ENCODE measurements at regions not wholly inside any gene's neighbourhood (a gene's known extent, or its start where the extent isn't known, plus 50 kb on each side); places are given as distances from the start of the nearest gene placed in this dataset.

GRCh38 chr4:158065603-158066002 lies 107.2 kb downstream of the GASK1B start (continued):
- TF ChIP-seq ZBTB11 (CRISPR knock-in tag; IDR thresholded peaks at IDR 0.05), result no peak

- H3K36me3 ChIP-seq (ENCODE audit: control insufficient read depth in 2 of 2, insufficient read depth in 2 of 2, low read length in 1 of 2), result no peaks in the 10 kb centered on the region
- intact Hi-C loops (cut with micrococcal nuclease; ENCODE audit: unreplicated experiment) (no loop called here), in situ Hi-C loops (cut with MboI) (no loop called here)
- ChIA-PET RAD21 (ENCODE audit: unreplicated experiment) (no interaction called here), CTCF (no interaction called here), POLR2A (no interaction called here), SMC1A (ENCODE audit: uncharacterized antibody, unreplicated experiment) (no interaction called here)
- FAIRE-seq, result no peak
- no peaks in the 10 kb centered on the region for H3K9me3 ChIP-seq (replicated peaks; ENCODE audit: control insufficient read depth, insufficient read depth, low read length)
- no peak overlapping the region for H3K9ac ChIP-seq (ENCODE audit: control insufficient read depth, insufficient read depth, low read length)
- no peaks in the 10 kb centered on the region for H3K79me2 ChIP-seq (ENCODE audit: control insufficient read depth, insufficient read depth, low read length)
- H3K4me3 ChIP-seq, result no peak overlapping the region
- H3K4me2 ChIP-seq (ENCODE audit: control insufficient read depth, insufficient read depth), result no peak overlapping the region
- DNase-seq (ENCODE audit: low read depth, low spot score), result no peak
- H3K27me3 ChIP-seq (replicated peaks in 1 of 2; ENCODE audit: control insufficient read depth in 2 of 2, insufficient read depth in 2 of 2, low read length in 1 of 2), result no peaks in the 10 kb centered on the region
- no peak overlapping the region for H3K27ac ChIP-seq (ENCODE audit: control insufficient read depth, insufficient read depth)
- no TSS peak for BruUV-seq (replicated peaks)
- TF ChIP-seq ZNF274 (IDR thresholded peaks at IDR 0.05; ENCODE audit: insufficient read depth, insufficient read length) (no peak), CREM (IDR thresholded peaks at IDR 0.05; ENCODE audit: low read depth) (no peak), CBX5 (IDR thresholded peaks at IDR 0.05; ENCODE audit: low read depth) (no peak), SPI1 (IDR thresholded peaks at IDR 0.05; ENCODE audit: borderline replicate concordance, insufficient read depth, low read depth, low read length) (no peak), IKZF2 (IDR thresholded peaks at IDR 0.05) (no peak)
- TF ChIP-seq, protein P1, sequence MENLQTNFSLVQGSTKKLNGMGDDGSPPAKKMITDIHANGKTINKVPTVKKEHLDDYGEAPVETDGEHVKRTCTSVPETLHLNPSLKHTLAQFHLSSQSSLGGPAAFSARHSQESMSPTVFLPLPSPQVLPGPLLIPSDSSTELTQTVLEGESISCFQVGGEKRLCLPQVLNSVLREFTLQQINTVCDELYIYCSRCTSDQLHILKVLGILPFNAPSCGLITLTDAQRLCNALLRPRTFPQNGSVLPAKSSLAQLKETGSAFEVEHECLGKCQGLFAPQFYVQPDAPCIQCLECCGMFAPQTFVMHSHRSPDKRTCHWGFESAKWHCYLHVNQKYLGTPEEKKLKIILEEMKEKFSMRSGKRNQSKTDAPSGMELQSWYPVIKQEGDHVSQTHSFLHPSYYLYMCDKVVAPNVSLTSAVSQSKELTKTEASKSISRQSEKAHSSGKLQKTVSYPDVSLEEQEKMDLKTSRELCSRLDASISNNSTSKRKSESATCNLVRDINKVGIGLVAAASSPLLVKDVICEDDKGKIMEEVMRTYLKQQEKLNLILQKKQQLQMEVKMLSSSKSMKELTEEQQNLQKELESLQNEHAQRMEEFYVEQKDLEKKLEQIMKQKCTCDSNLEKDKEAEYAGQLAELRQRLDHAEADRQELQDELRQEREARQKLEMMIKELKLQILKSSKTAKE (IDR thresholded peaks at IDR 0.05; ENCODE audit: low read depth, poor library complexity, severe bottlenecking), result no peak
- no peak for ATAC-seq
- no peaks in the 10 kb centered on the region for H4K20me1 ChIP-seq (ENCODE audit: control insufficient read depth, insufficient read depth)
- 11% methylated on average over 3 of the region's 3 CpGs for WGBS (ENCODE audit: insufficient coverage, insufficient replicate concordance, low lambda C conversion rate, missing lambda C conversion rate)
- no peak overlapping the region for H2AFZ ChIP-seq (ENCODE audit: control insufficient read depth, low read depth, low read length)
- H3K4me1 ChIP-seq (ENCODE audit: control insufficient read depth, insufficient read depth, low read length), result no peaks in the 10 kb centered on the region
Observed at GRCh38 chr4:158065176-158065575, 107.6 kb downstream of the GASK1B start.
